ENCODE measurements at regions not wholly inside any gene's neighbourhood (a gene's known extent, or its start where the extent isn't known, plus 50 kb on each side); places are given as distances from the start of the nearest gene placed in this dataset.

DNA sequence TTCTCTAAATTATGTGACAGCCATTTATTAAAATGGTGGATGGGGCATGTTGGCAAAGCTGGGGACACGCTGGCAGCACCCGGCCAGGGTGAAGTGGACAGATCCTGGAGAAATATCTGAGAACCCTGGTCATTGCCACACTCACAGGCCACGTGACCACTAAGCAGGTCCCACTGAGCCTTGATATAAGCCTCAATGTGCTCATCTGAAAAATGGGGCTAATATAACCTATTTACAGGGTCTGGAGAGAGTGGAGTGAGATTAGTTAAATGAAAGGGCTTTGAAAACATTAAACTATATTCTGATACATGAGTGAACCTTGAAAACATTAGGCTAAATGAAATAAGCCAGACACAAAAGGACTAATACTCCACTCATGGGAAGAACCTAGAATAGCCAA lies 108.9 kb downstream of the RBFOX3 start:
- DNase-seq (ENCODE audit: low read depth in 2 of 2) = no peak

DNA sequence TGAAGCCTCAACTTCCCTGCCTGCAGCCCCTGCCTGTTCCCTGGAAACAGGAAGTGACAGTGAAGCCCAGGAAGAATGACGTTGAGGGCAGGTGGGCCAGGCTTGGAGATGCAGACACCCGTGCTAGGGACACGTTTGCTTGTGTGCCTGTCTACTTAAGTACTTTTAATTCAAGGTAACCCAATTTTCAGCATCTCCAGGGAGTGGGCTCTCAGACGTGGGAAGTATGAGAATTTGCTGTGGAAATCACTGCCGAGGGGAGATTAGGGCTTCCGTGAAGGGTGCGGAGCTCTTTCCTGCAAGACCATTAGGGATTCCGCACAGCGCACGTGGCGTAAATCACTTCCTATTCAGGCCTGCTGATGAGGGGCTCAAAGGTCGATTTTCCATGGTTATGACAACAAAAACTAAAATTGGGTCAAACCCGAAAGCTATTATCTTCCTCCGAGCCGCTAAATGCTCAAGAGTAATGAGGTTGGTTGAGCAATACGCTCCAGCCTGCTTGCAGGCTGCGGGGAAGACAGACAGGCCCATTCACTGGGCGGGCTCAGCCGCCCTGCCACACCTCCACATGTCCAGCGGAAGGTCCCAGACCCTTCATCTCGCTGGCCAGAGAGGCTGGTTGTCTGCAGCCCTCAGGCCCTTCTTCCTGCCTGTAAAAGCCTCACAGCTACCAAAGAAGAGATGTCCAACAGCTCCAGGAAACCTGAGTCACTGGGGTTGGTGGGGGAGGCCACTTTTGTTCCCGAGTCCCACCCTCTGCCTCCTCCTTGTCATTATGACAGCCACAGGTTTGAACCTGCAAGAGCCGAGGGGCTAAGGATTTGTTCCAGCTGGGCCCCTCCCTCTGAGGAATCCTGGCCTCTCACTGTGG lies 109.9 kb downstream of the RBFOX3 start:
- no peak for DNase-seq (ENCODE audit: low read depth in 2 of 2)

DNA sequence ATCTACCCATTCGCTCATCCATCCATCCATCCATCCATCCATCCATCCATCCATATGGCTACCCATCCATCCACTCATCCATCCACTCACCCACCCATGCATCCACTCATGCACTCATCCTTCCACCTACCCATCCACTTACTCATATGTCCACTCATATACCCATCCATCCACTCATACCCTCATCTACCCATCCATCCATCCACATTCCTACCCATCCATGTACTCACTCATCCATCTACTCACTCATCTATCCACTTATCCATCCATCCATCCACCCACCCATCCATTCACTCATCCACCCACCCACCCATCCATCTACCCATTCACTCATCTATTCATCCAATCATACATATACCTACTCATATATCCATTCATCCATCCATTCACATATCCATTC lies 112.0 kb downstream of the RBFOX3 start:
- DNase-seq (ENCODE audit: low read depth in 2 of 2) = no peak

DNA sequence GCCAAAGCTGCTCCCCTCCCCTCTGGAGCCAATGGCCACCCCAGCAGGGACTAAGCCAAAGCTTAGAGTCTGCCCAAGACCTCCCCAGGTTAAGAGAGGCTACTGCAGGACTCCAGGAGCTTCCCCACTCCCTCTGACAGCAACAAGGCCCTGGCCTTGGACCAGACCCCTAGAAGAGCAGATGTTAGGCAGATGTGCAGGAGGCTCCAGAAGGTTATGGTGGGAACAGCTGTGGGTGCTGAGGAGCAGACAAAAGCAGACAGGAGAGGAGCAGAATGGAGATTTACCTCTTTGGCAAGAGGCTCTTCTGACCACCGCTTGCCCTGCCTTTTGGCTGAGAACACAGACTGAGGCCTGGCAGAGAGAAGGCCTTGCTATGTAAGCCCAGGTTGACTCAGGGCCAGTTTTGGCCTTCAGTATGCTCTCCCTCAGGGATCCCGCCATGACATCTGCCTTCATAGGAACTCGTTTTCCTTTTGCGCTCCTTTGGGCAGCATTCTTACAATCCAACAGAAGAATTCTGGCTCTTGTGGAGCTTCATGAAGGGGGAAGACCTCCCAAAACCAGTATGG lies 113.0 kb downstream of the RBFOX3 start:
- DNase-seq (ENCODE audit: low read depth in 2 of 2) = no peak

DNA sequence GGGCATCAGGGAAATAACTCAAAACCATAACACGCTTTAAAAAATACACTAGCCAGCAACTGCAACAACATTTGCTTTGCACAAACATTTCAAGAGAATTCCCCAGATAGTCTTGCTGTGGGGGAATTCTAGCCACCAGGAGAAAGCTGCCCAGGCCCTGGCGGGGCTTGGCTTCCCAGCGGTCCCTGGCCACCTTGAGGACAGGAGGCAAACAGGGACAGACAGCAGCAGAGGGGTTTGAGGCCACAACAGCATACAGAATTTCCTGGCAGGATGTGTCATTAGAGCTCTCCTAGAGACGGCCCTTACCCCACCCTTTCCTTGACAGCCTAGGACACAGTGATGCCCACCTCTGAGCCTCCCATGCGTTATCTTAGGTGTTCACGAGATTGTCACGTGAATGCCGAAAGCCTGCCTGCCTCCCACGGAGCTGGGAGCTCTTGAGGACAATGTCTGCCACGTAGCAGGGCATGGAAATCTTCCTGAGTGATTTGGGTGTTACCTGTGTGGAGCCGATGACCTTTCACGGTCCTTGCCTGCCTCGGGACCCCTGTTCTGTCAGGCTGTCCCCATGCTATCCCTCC lies 114.3 kb downstream of the RBFOX3 start:
- no peak for DNase-seq (ENCODE audit: low read depth in 2 of 2)

DNA sequence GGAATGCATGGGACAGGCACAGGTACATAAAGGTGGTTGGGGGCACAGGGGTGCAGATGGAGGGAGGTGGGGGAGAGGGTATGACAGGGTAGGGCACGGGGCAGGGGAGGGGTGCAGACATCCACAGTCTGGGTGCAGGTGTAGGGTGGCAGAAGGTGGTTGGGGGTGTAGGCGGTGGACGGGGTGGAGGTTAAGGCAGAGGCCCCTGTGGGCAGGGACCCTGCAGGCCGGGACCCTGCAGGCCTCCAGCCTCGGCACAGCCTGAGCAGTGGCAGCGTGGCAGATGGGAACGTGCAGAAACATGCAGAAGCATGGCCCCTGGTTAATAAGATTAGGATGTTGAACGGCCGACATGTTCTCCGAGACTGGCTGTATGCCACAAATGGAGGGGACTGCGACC lies 115.2 kb downstream of the RBFOX3 start:
- DNase-seq (ENCODE audit: low read depth in 2 of 2) = no peak

DNA sequence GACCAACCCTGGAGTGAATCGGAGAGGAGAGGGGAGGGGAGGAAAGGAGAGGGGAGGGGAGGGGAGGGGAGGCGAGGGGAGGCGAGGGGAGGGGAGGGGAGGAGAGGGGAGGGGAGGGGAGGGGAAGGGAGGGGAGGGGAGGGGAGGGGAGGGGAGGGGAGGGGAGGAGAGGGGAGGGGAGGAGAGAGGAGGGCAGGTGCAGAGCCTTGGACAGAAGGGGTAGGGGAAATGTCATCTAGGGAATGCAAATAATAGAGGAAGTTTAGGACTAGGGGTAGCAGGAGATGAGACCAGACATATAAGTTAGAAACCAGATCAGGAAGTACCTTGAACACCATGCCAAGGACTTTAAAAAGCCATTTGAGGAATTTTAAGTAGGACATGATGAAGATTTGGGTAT lies 119.8 kb downstream of the RBFOX3 start:
- DNase-seq (ENCODE audit: low read depth in 2 of 2) = no peak

DNA sequence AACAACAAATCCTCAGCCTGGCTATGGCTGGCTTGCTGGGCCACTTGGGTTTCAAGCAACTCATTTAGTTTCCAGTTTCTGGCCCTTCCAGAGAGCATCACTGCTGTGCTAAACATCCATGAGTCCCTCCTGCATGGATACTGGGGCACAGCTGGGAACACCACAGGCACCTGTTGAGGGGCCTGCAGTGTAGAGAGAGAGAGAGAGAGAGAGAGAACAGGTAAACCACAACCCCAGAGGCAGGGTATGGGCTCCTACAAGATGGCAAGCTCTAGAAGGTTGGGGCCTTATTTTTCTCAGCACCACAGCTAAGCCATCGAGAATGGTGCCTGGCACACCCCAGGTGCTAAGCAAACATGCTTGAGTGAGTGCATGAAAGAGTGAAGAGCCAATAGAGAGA lies 120.3 kb downstream of the RBFOX3 start:
- DNase-seq (ENCODE audit: low read depth in 2 of 2) = no peak

DNA sequence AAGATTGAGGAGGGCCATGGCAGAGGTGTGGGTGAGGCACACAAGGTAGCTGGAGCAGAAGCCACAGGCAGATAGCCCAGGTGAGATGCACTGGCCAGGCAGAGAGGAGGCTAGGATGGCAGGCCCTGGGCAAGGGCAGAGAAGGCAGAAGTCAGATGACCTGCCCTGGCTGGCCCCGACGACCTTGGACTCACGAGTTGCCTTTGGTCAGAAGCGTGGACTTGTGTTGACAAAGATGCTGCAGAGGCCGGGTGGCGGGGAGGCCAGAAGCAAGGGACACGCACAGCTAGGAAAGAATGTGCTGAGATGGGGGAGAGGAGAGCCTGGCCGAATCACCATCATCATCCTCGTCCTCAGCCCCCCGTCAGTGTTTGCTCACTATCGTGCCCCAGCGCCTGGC lies 123.7 kb downstream of the RBFOX3 start:
- DNase-seq (ENCODE audit: low read depth in 2 of 2) = no peak

DNA sequence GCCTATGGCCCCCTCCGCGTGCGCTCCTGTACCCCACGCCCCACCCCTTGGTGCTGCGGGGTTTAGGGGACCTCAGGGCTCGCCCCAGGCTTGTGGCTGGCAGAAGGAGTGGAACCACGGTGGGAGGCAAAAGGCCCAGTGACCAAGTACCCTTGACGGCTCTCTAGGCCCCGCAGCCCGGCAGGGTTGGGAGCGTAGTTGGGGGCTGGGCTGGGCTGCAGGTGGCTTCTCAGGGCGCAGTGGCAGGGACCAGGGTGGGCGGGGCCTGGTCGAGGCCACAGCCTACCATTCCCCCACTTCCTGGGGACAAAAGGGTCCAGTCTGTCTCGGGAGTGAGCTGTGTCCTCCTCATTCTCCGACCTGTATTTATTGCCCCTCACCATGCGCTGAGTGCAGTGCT lies 124.9 kb downstream of the RBFOX3 start:
- DNase-seq (ENCODE audit: low read depth in 2 of 2) = no peak

DNA sequence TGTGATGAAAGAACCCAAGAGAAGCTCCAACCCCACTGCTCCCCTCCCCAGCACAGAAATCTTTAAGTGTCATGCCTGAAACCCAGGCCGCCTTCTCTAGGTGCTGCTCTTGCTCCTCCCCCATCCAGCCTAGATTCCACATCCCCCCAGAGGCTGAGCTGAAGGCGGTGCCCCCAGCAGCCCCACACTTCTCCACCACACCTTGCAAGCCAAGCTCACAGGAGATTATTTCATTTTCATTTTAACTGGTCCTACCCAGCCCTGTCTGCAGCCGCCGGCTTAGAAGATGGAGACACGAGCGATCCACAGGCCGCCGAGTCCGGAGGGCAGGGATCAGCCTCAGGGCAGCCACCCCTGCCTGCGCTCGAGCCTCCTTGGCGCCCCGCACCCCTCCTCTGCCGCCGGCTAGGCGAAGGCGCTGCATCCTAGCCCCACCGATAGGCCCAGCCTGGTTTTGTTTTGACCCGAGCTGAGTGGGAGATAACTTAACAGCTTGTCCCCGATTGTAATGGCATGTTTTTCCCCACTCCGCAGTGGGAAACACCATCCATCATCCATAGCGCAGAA lies 125.3 kb downstream of the RBFOX3 start:
- no peak for DNase-seq (ENCODE audit: low read depth in 2 of 2)

DNA sequence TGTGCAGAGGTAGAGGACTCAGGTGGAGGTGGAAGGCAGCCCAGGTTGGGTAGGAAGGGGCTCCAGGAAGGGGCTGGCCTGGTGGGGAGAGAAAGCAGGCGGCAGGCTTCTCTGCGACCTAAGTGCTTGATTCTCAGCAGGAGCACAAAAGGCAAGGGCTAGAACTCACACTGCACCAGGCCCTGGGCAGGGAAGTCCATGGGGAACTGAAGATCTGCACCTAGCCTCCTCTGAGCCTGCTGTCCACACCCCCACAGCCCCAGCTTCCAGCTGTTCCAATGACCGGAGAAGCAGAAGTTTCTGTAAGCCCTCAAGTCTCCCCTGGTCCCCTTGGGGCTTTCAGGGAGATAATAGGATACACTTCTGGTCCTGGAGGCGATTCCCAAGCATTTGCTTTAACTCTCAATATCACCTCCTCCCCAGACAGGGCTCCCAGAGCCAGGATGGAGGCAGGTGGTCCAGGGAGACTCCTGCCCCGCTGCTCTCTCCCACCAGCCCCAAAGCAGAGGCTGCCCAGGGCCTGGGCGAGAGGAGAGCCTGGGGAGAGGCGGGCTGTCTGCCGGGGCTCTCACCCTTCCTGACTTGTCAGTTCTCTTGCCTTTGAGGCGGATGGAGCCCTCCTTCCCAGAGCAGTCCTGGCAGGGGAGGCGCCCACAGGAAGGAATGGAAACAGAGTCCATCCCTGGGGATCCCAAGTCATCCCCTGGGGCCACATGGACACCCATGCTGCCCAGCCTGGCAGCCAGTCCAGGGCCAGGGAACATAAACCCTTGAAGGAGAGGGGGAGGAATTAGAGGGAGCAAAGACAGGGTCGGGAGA lies 126.0 kb downstream of the RBFOX3 start:
- no peak for DNase-seq (ENCODE audit: low read depth in 2 of 2)

DNA sequence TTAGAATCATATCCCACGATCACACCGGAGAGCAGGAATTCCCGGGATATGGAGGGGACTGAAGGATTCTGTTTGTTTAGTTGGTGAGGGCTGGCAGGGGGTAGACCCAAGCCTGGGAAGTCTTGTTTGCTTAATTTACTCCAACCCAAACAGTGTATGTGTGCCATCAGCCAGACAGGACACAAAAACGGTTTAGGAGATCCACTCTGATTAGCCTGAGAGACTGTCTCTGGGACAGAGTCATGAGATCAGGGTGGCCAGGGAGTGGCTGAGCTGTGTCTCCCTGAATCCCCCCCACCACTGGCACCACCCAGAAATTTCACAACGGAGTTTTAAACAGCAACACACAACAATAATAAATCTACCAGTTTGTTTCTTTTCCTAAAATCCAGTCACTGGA lies 127.0 kb downstream of the RBFOX3 start:
- DNase-seq (ENCODE audit: low read depth in 2 of 2) = no peak

DNA sequence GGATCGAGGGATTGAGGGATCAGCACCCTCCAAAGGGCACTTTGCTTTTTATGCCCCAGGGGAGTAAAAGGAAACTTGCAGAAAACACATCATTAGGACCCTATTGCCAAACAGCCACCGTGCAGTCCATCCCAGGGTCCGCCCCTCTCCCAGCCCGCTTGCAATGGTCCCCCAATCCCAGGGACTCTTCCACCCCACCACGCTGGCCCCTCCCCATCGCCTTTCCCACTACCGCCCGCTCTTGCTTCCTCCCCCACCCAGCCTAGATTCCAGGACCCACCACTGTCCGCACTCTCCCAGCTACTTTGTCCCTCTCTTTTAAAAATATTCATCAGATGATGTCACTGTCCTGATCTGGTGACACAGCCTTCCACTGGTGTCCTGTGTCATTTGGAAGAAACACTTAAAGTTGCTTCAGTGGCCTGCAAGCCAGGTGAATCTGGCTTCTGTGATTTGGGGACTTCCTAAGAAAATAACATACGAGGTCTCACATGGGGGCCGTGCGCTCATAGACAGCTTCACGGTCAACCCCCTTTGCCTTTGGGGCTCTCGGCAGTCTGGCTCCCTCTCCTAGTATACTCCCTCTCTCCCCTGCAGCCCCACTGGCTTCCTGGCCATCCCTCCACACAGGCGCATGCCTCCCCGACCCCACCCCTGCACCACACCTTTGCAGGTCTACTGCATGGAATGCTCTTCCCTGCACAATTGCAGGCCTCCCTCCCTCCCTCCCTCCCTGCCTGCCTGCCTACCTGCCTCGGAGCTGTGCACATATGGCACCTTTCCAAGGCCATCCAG lies 127.9 kb downstream of the RBFOX3 start:
- no peak for DNase-seq (ENCODE audit: low read depth in 2 of 2)

DNA sequence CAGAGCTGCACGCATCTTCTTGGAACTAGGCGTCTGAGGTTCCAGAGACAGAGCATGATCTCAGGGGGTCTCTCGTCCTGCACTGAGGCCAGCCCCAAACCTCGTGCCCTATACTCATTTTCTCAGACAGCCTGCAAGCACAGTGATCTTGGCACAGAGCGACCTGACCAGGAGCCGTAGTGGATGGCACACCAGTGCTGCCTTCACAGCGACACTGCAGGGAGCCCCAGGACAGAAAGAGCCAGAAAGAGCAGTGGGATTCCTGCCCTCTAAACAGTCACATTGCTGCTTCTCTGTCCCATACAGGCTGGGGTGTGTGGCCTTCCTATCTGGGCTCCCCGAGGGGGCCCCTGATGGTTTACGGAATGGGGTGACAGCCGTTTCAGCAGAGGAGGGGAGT lies 131.0 kb downstream of the RBFOX3 start:
- no peak for DNase-seq (ENCODE audit: low read depth in 2 of 2)

DNA sequence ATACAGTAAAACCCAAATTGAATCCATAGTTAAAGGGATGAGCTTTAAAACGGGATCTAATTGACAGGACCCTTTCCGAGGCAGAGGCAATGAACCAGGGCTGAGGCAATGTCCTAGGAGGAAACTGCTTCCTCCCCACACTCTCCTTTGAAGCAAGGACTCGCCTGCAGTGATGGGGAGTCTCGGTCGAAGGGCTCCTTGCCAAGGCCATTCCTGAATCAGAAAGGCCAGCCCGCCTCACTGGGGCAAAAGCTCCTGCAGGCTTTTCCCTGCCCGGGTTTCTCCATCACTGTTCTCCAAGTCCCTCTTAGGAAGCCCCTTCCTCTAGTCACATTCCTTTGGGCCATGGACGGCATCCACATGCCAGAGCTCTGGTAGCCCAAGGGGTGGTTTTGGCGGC lies 132.0 kb downstream of the RBFOX3 start:
- DNase-seq (ENCODE audit: low read depth in 2 of 2) = no peak

DNA sequence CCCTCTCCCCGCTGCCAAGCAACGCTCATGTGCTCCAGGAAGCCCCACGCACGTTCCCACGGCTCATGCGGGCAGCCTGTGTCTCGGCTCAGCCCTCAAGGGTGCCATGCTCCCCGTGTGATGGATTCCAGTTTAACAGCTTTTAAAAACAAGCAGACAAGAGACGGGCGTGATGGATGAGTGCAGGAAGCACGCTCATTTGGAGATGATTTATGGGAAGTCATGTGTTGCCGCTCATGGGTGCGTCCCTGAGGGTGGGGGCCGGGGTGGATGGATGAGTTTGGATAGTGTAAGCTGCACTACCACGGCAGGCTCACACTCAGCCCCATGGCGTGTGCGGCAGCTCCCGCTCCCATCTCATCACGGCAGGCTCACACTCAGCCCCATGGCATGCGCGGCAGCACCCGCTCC lies 132.8 kb downstream of the RBFOX3 start:
- DNase-seq (ENCODE audit: low read depth in 2 of 2) = no peak

DNA sequence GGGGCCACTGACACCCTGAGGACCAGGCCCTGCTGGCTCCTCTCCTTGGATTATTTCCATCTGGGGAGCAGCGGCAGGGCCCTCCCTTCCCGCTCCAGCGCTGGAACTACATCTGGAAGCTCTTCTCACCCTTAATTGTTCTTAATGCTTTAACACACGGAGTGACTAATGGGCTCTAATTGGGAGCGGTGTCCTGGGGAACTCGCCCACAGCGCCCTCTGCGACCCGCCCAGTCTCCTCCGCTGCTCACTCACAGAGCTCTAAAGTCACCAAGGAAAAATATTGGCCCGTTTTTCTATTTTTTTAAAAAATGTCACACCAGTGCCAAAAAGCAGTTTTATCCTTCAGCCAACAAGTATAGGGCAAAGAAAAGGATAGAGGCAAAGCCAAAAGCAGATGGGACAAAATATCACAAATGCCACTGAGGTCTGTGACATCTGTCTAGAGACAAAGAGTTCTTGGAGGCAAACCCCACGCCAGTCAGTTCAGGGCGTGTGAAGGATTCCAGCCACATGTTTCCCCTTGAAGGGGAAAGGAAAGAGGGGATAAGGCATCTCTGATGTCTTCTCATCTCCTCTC lies 134.7 kb downstream of the RBFOX3 start:
- no peak for DNase-seq (ENCODE audit: low read depth in 2 of 2)

DNA sequence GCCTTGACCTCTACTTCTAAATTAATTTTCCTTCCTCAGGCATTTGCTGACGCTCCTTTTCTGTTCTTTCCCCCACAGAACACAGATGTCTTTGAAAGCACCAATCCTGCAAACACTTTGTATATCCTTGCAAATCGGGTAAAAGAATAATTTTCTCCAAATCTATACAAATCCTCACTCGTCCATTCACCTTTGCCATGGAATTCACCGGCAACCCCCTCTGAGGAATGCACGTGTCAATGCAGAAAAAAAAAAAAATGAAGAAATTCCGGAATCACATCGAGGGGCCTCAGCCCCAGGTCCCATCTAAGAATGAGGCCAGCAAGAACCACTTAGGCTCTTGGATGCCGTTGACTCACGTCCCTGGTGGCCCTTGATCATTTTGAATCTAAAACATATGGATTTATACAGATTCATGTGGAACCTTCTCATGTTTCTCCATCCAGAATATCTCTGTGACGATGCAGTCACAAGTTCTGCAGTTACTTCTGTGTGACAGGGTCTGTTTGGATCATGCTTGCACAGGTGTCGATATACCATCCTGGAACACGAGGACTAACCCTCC lies 136.9 kb downstream of the RBFOX3 start:
- DNase-seq (ENCODE audit: low read depth in 2 of 2) = no peak

DNA sequence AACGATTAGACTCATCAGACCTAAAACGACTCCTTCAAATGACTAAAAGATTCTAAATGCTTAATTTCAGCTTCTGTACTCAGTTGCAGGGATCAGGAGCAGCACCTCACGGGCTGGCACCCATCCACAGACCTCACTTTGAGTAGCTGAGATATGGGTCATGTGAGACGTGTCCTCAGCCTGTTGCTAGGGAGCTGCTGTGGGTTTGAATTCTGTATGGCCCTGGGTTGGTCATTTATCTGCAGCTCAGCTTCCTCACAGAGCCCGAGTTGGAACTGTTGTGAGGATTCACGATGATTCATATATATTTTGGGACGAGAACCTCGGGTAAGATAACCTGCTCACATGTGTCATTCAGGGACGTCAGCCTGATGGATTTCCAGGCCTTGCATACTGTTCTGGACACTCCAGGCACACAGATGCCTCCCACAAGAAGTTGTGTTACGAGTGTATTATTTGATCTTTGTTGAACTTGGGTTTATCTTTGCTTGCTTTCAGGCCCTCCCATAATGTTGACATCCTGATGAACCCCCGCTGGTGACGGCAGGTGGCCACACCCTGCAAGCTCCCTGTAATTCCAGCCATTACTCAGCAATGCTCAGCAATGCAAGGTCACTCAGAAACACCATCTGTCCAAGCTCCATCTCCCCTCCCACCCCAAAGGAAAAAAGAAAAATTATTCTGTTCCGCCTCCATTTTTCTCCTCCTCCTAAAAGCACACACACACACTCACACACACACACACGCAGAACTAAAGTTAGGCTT lies 137.6 kb downstream of the RBFOX3 start:
- no peak for DNase-seq (ENCODE audit: low read depth in 2 of 2)
